Left lobe of liver (tissue), 2 donors: ENCODE measurements at regions not wholly inside any gene's neighbourhood (a gene's known extent, or its start where the extent isn't known, plus 50 kb on each side); places are given as distances from the start of the nearest gene placed in this dataset.
A peak's percentile ranks its signal among the peaks of the same experiment; 100 is the strongest.
"Not testable (repeated sequence)": the region's sequence is repeated elsewhere in the genome, so short reads cannot be mapped to it uniquely, and the experiment has no call there.

ENCODE experiments used
- ATAC-seq: fragments of 200-7000 bp; cut with Tn5 transposase; one replicate; pipeline ENCODE4 v1.9.1; 2020; ENCODE audit warnings: mild to moderate bottlenecking, moderate library complexity
- DNase-seq: peaks from one replicate; pipeline ENCODE4 v3.0.0-alpha.2; 2020; ENCODE audit warnings: low spot score
- donor health status: DM: no; HTN: no; CAD: no; lungs with moderate emphysema.
- donor health status: DM: no; HTN: yes; CAD: no.

- ATAC-seq (no peak), DNase-seq (no peak)
Measured at GRCh38 chr2:196515608-196516007, 123.9 kb upstream of the CCDC150 start.

GRCh38 chr2:196516564-196516963 lies 123.0 kb upstream of the CCDC150 start:
- ATAC-seq = no peak

GRCh38 chr2:196520605-196521004 lies 118.9 kb upstream of the CCDC150 start:
- ATAC-seq (no peak), DNase-seq (no peak)

More at GRCh38 chr2:196516564-196516963, 123.0 kb upstream of the CCDC150 start:
- DNase-seq = no peak

- ATAC-seq, DNase-seq: not testable (repeated sequence)
Measured at GRCh38 chr2:196526981-196527725, 112.4 kb upstream of the CCDC150 start.

- DNase-seq = no peak
- no peak for ATAC-seq
Measured at GRCh38 chr2:196528486-196529223, 110.9 kb upstream of the CCDC150 start.

GRCh38 chr2:196530910-196531309 lies 108.6 kb upstream of the CCDC150 start:
- DNase-seq (no peak), ATAC-seq (no peak)

- ATAC-seq = no peak
- DNase-seq = no peak
Measured at GRCh38 chr2:196533772-196534397, 105.6 kb upstream of the CCDC150 start.

- DNase-seq = no peak
- ATAC-seq = no peak
Measured at GRCh38 chr2:196534495-196534894, 105.0 kb upstream of the CCDC150 start.

- DNase-seq (no peak), ATAC-seq (no peak)
Measured at GRCh38 chr2:196535061-196535460, 104.5 kb upstream of the CCDC150 start.

GRCh38 chr2:196535742-196536141 lies 103.8 kb upstream of the CCDC150 start:
- no peak for DNase-seq
- ATAC-seq = peak; percentile 31

- DNase-seq (no peak), ATAC-seq (no peak)
Measured at GRCh38 chr2:196537311-196537710, 102.2 kb upstream of the CCDC150 start.

- ATAC-seq (no peak), DNase-seq (no peak)
Measured at GRCh38 chr2:196538189-196538588, 101.3 kb upstream of the CCDC150 start.

- DNase-seq (no peak), ATAC-seq (no peak)
Measured at GRCh38 chr2:196538646-196539045, 100.9 kb upstream of the CCDC150 start.

- no peak for DNase-seq
- no peak for ATAC-seq
Measured at GRCh38 chr2:196544906-196545433, 94.5 kb upstream of the CCDC150 start.

- DNase-seq (no peak), ATAC-seq (no peak)
Measured at GRCh38 chr2:196546151-196546919, 93.2 kb upstream of the CCDC150 start.

- ATAC-seq (no peak), DNase-seq (no peak)
Measured at GRCh38 chr2:196549052-196549451, 90.5 kb upstream of the CCDC150 start.

GRCh38 chr2:196551014-196551413 lies 88.5 kb upstream of the CCDC150 start:
- DNase-seq (no peak), ATAC-seq (no peak)

GRCh38 chr2:196555161-196555560 lies 84.4 kb upstream of the CCDC150 start:
- ATAC-seq (no peak), DNase-seq (no peak)

- DNase-seq (no peak), ATAC-seq (no peak)
Measured at GRCh38 chr2:196555726-196556125, 83.8 kb upstream of the CCDC150 start.

- ATAC-seq = no peak
Measured at GRCh38 chr2:196558497-196558896, 81.0 kb upstream of the CCDC150 start.

GRCh38 chr2:196563876-196564275 lies 75.6 kb upstream of the CCDC150 start:
- no peak for DNase-seq
- ATAC-seq = no peak

More at GRCh38 chr2:196558497-196558896, 81.0 kb upstream of the CCDC150 start:
- no peak for DNase-seq
